CD4-positive, alpha-beta T cell treated with Interleukin-15 for 1 hour (primary cell): ENCODE measurements at regions not wholly inside any gene's neighbourhood (a gene's known extent, or its start where the extent isn't known, plus 50 kb on each side); places are given as distances from the start of the nearest gene placed in this dataset.

ENCODE experiments used
- DNase-seq: peaks from one replicate; pipeline ENCODE4 v3.0.0-alpha.2; 2020

DNA sequence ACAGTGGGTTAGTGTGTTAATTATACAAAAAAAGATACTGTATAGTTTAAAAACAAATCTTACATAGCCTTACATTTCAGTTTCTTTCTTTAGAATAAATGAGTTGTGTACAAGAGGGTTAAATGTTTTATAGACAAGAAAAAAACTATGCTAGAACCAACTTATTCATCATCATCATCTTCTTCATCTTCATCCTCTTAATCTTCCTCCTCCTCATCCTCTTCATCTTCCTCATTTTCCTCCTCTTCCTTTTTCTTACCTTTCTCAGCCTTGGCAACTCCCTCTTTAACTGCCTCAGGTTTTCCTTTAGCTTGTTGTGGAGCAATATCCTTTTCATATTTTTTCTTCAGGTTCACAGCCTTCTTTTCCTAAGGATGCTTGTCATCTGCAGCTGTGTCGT lies 53.7 kb downstream of the RPS12 start:
- no peak for DNase-seq

DNA sequence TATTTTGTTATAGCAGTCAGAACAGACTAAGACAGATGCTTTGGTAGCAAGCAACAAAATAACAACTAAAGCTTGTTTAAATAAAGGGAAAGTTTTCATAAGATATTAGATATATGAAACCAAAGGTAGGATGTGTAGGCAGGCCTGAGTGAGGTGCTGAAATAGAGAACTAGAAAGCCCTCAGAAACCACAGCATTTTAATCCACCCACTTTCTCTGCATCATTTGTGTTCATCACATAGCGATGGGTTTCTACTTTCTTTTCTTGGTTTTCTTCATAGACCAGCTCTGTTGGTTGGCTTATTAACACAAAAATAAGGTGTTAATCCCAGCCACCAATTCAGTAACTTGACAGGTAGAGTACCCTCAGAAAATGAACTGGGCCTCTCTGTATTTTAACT lies 58.6 kb downstream of the RPS12 start:
- no peak for DNase-seq

DNA sequence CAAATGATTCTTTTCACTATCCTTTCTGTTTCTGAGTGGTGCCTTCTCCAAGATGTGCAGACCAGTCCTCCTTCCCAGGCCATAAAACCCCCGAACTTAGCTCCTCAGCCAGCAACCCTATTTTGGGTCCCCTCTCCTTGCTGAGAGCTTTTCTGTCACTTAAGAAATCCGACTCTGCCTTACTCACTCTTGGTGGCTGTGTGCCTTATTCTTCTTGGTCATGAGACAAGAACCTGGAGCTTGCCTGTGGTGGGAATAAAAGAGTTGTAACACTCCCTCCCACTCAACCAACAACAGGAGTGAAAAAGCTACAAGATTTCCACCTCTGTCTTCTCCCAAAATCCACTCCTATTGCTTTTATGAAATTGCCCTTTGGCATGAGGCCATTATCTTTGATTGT lies 62.6 kb downstream of the RPS12 start:
- no peak for DNase-seq

- DNase-seq = no peak
These were observed 72.8 kb downstream of the RPS12 start for GRCh38 chr6:132887204-132887603.

DNA sequence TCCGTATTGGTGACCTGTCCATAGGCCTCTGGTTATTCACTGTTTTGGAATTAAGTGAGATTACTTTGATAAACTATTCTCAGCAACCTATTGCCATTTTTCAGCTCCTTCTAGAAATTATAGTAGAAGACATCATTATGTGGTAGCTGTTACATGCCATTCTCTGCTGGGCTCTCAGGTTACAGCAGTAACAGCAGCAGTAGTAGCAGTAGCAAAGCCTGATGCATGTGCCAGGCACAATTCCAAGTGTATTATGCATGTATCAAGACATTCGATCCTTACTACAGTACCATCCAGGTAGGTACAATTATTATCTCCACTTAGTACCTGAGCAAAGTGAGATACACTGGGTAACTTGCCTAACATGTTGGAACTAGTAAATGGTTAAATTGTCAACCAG lies 74.3 kb downstream of the RPS12 start:
- no peak for DNase-seq

GRCh38 chr6:132892929-132893771 lies 78.8 kb downstream of the RPS12 start:
- DNase-seq = no peak

GRCh38 chr6:132893772-132894490 lies 79.6 kb downstream of the RPS12 start:
- DNase-seq = no peak

DNA sequence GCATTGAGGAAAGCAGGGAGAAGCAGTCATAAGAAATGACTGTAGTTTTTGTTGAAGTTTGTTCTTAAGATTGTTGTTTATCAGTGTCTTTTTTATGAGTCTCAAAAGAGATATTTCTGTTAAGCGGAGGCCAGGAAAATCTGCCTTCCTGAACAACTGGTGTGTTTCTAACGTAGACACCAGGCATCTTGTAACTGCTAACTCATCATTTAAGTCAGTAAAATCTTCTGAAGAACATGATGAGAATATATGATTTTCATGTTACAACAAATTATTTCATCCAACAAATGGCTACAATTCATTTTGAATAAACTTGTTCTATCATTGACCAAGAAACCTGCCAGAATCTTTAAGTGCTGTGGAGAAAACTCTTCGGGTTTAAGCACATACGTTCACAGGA lies 84.0 kb downstream of the RPS12 start:
- DNase-seq = no peak

- no peak for DNase-seq
These were observed 86.5 kb downstream of the RPS12 start for GRCh38 chr6:132900849-132901248.

- DNase-seq = no peak
These were observed 88.5 kb downstream of the RPS12 start for GRCh38 chr6:132902901-132903300.

- DNase-seq = no peak
These were observed 92.9 kb downstream of the RPS12 start for GRCh38 chr6:132907231-132907630.

- DNase-seq = no peak
These were observed 93.5 kb downstream of the RPS12 start for GRCh38 chr6:132907914-132908313.

GRCh38 chr6:132909742-132910141 lies 95.4 kb downstream of the RPS12 start:
- DNase-seq = no peak

- no peak for DNase-seq
These were observed 96.4 kb downstream of the RPS12 start for GRCh38 chr6:132910759-132911158.

- DNase-seq = no peak
These were observed 104.9 kb downstream of the RPS12 start for GRCh38 chr6:132919045-132919860.

GRCh38 chr6:132927713-132928112 lies 113.3 kb downstream of the RPS12 start:
- no peak for DNase-seq

- no peak for DNase-seq
These were observed 114.8 kb downstream of the RPS12 start for GRCh38 chr6:132929141-132929540.

DNA sequence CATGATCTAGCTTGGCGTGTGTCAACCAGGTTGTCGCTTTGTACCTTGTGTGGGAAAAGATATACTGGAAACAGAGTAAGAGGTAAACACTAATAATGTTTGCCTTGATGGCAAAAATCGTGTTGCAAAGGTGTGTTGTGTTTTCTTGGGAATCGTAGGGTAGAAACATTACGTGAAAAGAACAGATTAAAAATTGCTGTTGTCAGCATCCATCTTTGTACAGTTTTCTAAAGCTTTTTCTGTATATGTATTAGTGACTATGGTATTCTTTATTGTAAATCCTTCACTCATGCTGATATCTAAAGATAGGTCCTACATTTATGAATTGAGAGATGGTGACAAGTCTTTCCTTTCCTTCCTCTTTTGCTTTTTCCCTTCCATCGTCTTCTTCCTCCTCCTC lies 116.9 kb downstream of the RPS12 start:
- DNase-seq = no peak

GRCh38 chr6:132931936-132932514 lies 117.7 kb downstream of the RPS12 start:
- DNase-seq = no peak

DNA sequence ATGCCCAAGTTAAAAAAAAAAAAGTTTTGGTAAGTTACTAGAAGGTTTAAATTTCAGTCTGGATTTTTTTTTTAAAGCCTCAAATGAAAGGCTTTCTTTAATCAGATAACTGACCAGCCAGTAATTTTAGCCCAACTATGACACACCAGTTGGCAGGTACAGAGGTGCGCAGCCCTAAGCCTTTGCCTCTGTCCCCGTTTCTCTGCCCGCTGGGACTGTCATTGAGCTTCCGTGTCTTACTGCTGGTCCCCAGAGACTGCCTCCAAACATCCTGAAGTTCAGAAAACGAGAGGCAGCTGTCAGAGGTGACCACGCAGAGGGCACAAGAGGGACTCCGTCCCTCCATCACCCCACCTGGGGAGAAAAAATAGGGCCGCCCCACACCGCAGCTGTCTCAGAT lies 118.2 kb downstream of the RPS12 start:
- DNase-seq = no peak

GRCh38 chr6:132933090-132933489 lies 118.7 kb downstream of the RPS12 start:
- no peak for DNase-seq

DNA sequence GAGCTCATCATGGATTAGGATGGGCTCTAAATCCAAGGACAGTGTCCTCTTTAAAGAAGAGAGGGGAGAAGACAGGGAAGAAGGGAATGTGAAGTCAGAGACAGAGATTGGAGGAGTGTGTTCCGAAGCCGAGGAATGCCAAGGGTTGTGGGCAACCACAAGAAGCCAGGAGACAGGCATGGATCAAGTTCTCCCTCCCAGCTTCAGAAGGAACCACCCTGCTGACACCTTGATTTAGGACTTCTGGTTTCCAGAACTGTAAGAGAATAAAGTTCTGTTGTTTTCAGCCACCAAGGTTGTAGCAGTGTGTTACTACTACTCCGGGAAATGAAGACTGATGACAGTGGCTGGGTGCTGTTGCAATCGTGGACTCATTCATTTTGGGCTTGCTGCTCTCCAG lies 120.1 kb downstream of the RPS12 start:
- DNase-seq = no peak

DNA sequence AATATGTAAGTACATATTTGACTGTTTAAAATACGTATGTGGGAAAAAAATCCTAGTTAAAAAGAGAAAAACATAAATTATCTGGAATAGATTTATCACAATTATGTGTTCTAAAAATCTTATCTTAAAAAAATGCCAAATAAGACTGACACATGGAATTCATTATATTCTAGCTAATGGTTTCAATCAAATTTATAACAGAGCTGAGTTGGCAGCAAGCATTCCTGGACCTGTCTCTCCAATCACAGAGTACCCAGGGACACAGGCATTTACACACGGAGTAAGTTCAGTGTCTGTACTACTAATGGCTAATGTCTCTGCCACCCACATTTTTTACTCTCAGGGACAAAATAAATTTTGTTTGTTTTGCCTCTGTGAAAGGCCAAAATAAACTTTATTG lies 122.3 kb downstream of the RPS12 start:
- DNase-seq = no peak
